Smooth muscle cell (in vitro differentiated cells): ENCODE measurements at regions not wholly inside any gene's neighbourhood (a gene's known extent, or its start where the extent isn't known, plus 50 kb on each side); places are given as distances from the start of the nearest gene placed in this dataset.

Experiments used
- DNase-seq: peaks from one replicate; lab custom pipeline; 2025; ENCODE audit not compliant: unreplicated experiment; lab: John Stamatoyannopoulos, UW
- H2AFZ ChIP-seq: fragments of 200-600 bp; sonication (generic); 2 replicates; pipeline ENCODE4 v1.6.0; 2016; ENCODE audit warnings: antibody characterized with exemption, low read depth, mild to moderate bottlenecking
- H3F3A ChIP-seq: fragments of 200-600 bp; sonication (generic); 2 replicates; pipeline ENCODE4 v1.6.0; 2017; ENCODE audit warnings: antibody characterized with exemption, low read depth
- H3K27ac ChIP-seq: fragments of 200-600 bp; sonication (generic); 2 replicates; pipeline ENCODE4 v1.5.1; 2016; ENCODE audit warnings: low read depth, mild to moderate bottlenecking
- H3K27me3 ChIP-seq: fragments of 200-600 bp; sonication (generic); 2 replicates; pipeline ENCODE4 v1.6.1; 2016; ENCODE audit warnings: low read depth, mild to moderate bottlenecking
- H3K36me3 ChIP-seq: fragments of 200-600 bp; sonication (generic); 2 replicates; pipeline ENCODE4 v1.5.1; 2016; ENCODE audit warnings: low read depth
- H3K4me1 ChIP-seq: fragments of 200-600 bp; sonication (generic); 2 replicates; pipeline ENCODE4 v1.5.1; 2016; ENCODE audit warnings: low read depth
- H3K4me2 ChIP-seq: fragments of 200-600 bp; sonication (generic); 2 replicates; pipeline ENCODE4 v1.6.0; 2016; ENCODE audit warnings: mild to moderate bottlenecking
- H3K4me3 ChIP-seq: fragments of 200-600 bp; sonication (generic); 2 replicates; pipeline ENCODE4 v1.5.1; 2016; ENCODE audit warnings: mild to moderate bottlenecking
- H3K79me2 ChIP-seq: fragments of 200-600 bp; sonication (generic); 2 replicates; pipeline ENCODE4 v1.6.0; 2016; ENCODE audit warnings: low read depth, mild to moderate bottlenecking
- H3K9ac ChIP-seq: fragments of 200-600 bp; sonication (generic); 2 replicates; pipeline ENCODE4 v1.6.0; 2016; ENCODE audit warnings: low read depth
- H3K9me3 ChIP-seq: fragments of 200-600 bp; sonication (generic); replicated peaks from 2 replicates; pipeline ENCODE4 v1.5.1; 2016; ENCODE audit warnings: low read depth
- H4K20me1 ChIP-seq: fragments of 200-600 bp; sonication (generic); 2 replicates; pipeline ENCODE4 v1.6.0; 2016; ENCODE audit warnings: low read depth
- CTCF ChIP-seq: fragments of 200-600 bp; sonication (generic); IDR thresholded peaks from 2 replicates; pipeline ENCODE4 v1.5.1; 2017; ENCODE audit warnings: borderline replicate concordance, mild to moderate bottlenecking, antibody characterized with exemption; ENCODE audit not compliant: insufficient read depth, poor library complexity, severe bottlenecking
- WGBS: methylation state at CpG from one replicate; pipeline ENCODE4 v1.1.7; 2016; ENCODE audit warnings: low lambda C conversion rate; 5-methylcytosine and 5-hydroxymethylcytosine counted together

GRCh38 chr15:45773149-45773548 lies 138.3 kb downstream of the SQOR start:
- Histone ChIP-seq H3K4me1 (no peaks in the 10 kb centered on the region), H3K79me2 (no peaks in the 10 kb centered on the region), H3K4me3 (no peak overlapping the region), H2AFZ (no peak overlapping the region), H3K27ac (no peak overlapping the region), H3K9me3 (no peaks in the 10 kb centered on the region), H3K27me3 (peaks cover 12% of the 10 kb centered on the region), H3F3A (no peaks in the 10 kb centered on the region), H4K20me1 (no peaks in the 10 kb centered on the region), H3K4me2 (no peak overlapping the region), H3K9ac (no peak overlapping the region), H3K36me3 (no peaks in the 10 kb centered on the region)
- DNase-seq = no peak
- TF ChIP-seq CTCF = no peak
- 38% methylated on average over 3 of the region's 3 CpGs for WGBS

GRCh38 chr15:45776772-45777171 lies 141.9 kb downstream of the SQOR start:
- Histone ChIP-seq H4K20me1 (no peaks in the 10 kb centered on the region), H2AFZ (no peak overlapping the region), H3K4me2 (no peak overlapping the region), H3K9ac (no peak overlapping the region), H3K4me1 (no peaks in the 10 kb centered on the region), H3F3A (no peaks in the 10 kb centered on the region), H3K9me3 (no peaks in the 10 kb centered on the region), H3K4me3 (no peak overlapping the region), H3K27ac (no peak overlapping the region), H3K79me2 (no peaks in the 10 kb centered on the region), H3K36me3 (no peaks in the 10 kb centered on the region), H3K27me3 (peaks cover 22% of the 10 kb centered on the region)
- no peak for DNase-seq
- TF ChIP-seq CTCF = no peak
- WGBS = 82% methylated on average over 4 of the region's 4 CpGs

- no peak overlapping the region for H3K27ac ChIP-seq
- DNase-seq = no peak
- peaks cover under 1% of the 10 kb centered on the region for H3K4me1 ChIP-seq
- H3F3A ChIP-seq = no peaks in the 10 kb centered on the region
- WGBS = 93% methylated on average over 4 of the region's 4 CpGs
- no peaks in the 10 kb centered on the region for H3K9me3 ChIP-seq
- no peaks in the 10 kb centered on the region for H3K36me3 ChIP-seq
- no peak overlapping the region for H3K9ac ChIP-seq
- no peak for TF ChIP-seq CTCF
- H3K4me3 ChIP-seq = no peak overlapping the region
- H3K4me2 ChIP-seq = no peak overlapping the region
- no peaks in the 10 kb centered on the region for H4K20me1 ChIP-seq
- H2AFZ ChIP-seq = no peak overlapping the region
- peaks cover 22% of the 10 kb centered on the region for H3K27me3 ChIP-seq
- no peaks in the 10 kb centered on the region for H3K79me2 ChIP-seq
These were observed 143.0 kb downstream of the SQOR start for GRCh38 chr15:45777781-45778180.

- Histone ChIP-seq H2AFZ (no peak overlapping the region), H3K79me2 (no peaks in the 10 kb centered on the region), H3K27me3 (peaks cover 22% of the 10 kb centered on the region), H3K36me3 (no peaks in the 10 kb centered on the region), H3K4me3 (no peak overlapping the region), H3K9me3 (no peaks in the 10 kb centered on the region), H3F3A (no peaks in the 10 kb centered on the region), H3K4me2 (no peak overlapping the region), H4K20me1 (no peaks in the 10 kb centered on the region), H3K4me1 (peaks cover 3% of the 10 kb centered on the region), H3K9ac (no peak overlapping the region), H3K27ac (no peak overlapping the region)
- WGBS = 91% methylated on average over 2 of the region's 2 CpGs
- no peak for TF ChIP-seq CTCF
- DNase-seq = no peak
These were observed 145.5 kb downstream of the SQOR start for GRCh38 chr15:45780352-45780751.
